ENCODE measurements at regions not wholly inside any gene's neighbourhood (a gene's known extent, or its start where the extent isn't known, plus 50 kb on each side); places are given as distances from the start of the nearest gene placed in this dataset.
"Not testable (repeated sequence)": the region's sequence is repeated elsewhere in the genome, so short reads cannot be mapped to it uniquely, and the experiment has no call there.

DNA sequence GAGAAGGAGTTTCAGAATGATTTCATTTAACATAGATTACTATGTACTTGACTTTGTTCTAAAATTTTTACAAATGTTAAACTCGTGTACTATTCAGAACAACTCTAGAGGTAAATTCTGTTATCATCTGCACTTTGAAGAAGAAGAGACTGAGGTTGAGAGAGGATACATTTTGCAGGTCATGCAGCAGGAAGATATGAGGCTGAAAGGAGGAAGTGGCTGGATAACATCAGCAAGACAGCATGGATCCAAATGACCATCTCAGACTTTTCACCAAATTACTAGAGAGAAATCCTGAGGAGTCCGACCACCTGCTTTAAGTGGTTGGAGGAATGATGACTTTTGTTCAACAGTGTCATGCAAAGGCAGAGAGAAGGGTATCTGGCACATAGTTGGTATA lies 84.9 kb downstream of the ASCL4 start:
- H3K4me1 ChIP-seq = no peaks in the 10 kb centered on the region
- ATAC-seq = no peak
- H3K27ac ChIP-seq = no peak overlapping the region
- TF ChIP-seq, protein P1, sequence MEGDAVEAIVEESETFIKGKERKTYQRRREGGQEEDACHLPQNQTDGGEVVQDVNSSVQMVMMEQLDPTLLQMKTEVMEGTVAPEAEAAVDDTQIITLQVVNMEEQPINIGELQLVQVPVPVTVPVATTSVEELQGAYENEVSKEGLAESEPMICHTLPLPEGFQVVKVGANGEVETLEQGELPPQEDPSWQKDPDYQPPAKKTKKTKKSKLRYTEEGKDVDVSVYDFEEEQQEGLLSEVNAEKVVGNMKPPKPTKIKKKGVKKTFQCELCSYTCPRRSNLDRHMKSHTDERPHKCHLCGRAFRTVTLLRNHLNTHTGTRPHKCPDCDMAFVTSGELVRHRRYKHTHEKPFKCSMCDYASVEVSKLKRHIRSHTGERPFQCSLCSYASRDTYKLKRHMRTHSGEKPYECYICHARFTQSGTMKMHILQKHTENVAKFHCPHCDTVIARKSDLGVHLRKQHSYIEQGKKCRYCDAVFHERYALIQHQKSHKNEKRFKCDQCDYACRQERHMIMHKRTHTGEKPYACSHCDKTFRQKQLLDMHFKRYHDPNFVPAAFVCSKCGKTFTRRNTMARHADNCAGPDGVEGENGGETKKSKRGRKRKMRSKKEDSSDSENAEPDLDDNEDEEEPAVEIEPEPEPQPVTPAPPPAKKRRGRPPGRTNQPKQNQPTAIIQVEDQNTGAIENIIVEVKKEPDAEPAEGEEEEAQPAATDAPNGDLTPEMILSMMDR (IDR thresholded peaks at IDR 0.05) = no peak
- no peak overlapping the region for H3K4me3 ChIP-seq
- 46 to 51% methylated on average over 2 of the region's 2 CpGs for WGBS, 2 donors
- H3K36me3 ChIP-seq = no peaks in the 10 kb centered on the region
- H3K27me3 ChIP-seq = peaks cover 0 to 28% (median 0%) of the 10 kb centered on the region in 4 donors
- intact Hi-C loops (cut with DNase I) = no loop called here
- no peak for FAIRE-seq
- H3K9me3 ChIP-seq = no peaks in the 10 kb centered on the region
- no peak for DNase-seq

DNA sequence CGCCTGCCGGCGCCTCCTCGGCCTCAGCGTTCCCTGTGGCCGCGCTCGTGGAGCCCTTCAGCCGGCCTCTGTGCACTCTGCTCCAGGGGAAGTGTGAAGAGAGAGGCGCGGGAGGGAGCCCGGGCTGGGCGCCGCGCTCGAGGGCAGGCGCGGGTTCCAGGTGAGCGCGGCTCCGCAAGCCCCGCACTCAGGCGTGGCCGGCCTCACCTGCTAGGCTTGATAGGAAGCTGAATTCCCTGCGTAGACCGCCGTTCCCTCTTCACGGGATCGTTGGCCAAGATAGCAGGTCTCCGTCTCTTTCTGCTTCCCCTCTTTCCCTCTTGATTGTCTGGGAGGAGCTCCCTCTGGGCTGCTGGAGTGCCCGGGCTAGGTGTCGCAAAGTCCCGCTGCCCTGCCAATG lies 89.7 kb downstream of the ASCL4 start:
- DNase-seq (peak in 2 of 6 donors; percentile 34 to 55), ATAC-seq (peak in 3 of 4 donors; percentile 42 to 63 (median 50))
- no peak overlapping the region for H3K27ac ChIP-seq

DNA sequence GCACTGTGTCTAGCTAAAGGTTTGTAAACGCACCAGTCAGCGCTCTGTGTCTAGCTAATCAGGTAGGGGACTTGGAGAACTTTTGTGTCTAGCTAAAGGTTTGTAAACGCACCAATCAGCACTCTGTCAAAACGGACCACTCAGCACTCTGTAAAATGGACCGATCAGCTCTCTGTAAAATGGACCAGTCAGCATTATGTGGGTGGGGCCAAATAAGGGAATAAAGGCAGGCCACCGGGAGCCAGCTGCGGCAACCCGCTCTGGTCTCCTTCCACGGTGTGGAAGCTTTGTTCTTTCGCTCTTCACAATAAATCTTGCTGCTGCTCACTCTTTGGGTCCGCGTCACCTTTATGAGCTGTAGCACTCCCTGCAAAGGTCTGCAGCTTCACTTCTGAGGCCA lies 90.2 kb downstream of the ASCL4 start:
- DNase-seq; FAIRE-seq; intact Hi-C loops (cut with DNase I); H3K27ac ChIP-seq; H3K4me3 ChIP-seq; ATAC-seq; H3K36me3 ChIP-seq; H3K4me1 ChIP-seq; H3K9me3 ChIP-seq: not testable (repeated sequence)
- peaks cover 0 to 23% (median 0%) of the 10 kb centered on the region in 4 donors for H3K27me3 ChIP-seq
- 72 to 74% methylated on average over 12 of the region's 12 CpGs for WGBS, 2 donors

More for the DNA sequence above, 89.7 kb downstream of the ASCL4 start:
- intact Hi-C loops (cut with DNase I) = no loop called here
- Histone ChIP-seq H3K4me3 (peak overlapping the region in 1 of 4 donors; percentile 4), H3K27me3 (peaks cover 0 to 26% (median 0%) of the 10 kb centered on the region in 4 donors), H3K36me3 (no peaks in the 10 kb centered on the region), H3K4me1 (no peaks in the 10 kb centered on the region), H3K9me3 (no peaks in the 10 kb centered on the region)
- TF ChIP-seq, protein P1 (IDR thresholded peaks at IDR 0.05) = no peak
- no peak for FAIRE-seq
- 17 to 24% methylated on average over 23 to 33 of the region's 33 CpGs for WGBS, 2 donors

DNA sequence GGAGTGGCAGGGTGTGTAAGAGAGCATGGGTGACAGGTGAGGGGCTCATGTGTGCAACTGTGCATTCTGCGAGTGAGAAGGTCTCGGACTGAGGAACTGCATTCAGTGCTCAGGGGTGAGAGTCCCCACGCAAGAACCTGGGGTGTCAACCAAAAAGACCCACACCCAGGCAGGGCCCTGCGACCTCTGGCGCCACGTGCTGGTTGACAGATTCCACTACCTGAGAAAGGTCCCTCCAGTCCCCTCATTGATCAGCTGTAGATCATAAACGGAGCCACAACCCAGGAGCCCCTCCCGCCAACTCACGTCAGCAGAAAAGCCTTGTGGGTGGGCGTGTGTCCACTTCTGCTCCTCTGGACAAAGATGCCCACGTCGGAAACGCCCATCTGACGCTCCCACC lies 98.7 kb downstream of the ASCL4 start:
- 33 to 41% methylated on average over 14 of the region's 14 CpGs for WGBS, 2 donors
- intact Hi-C loops (cut with DNase I) = no loop called here
- no peak for FAIRE-seq
- ATAC-seq = no peak
- TF ChIP-seq, protein P1 (IDR thresholded peaks at IDR 0.05) = no peak
- no peak for DNase-seq
- Histone ChIP-seq H3K4me1 (no peaks in the 10 kb centered on the region), H3K36me3 (no peaks in the 10 kb centered on the region), H3K4me3 (no peak overlapping the region), H3K27me3 (no peaks in the 10 kb centered on the region), H3K9me3 (no peaks in the 10 kb centered on the region), H3K27ac (no peak overlapping the region)

DNA sequence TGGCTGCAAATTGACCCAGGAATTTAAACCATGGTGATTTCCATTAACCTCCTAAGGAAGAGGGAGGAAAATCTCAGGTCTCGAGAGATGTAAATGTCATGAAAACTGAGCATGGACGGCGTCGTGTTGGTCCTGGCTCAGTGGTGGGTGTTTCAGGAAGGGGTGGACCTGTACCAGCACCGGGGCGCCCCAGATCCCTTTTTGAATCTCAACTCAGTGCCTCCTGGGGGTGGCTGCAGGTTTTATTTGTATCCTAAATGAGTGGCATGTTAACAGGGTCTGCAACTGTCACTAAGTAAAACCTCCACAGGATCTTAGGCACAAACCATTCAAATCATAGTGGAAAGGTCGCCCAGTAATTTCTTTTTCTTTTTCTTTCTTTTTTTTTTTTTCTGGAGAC lies 101.3 kb downstream of the ASCL4 start:
- Histone ChIP-seq H3K4me3 (no peak overlapping the region), H3K4me1 (no peaks in the 10 kb centered on the region), H3K9me3 (no peaks in the 10 kb centered on the region), H3K27me3 (no peaks in the 10 kb centered on the region), H3K36me3 (no peaks in the 10 kb centered on the region), H3K27ac (no peak overlapping the region)
- no peak for ATAC-seq
- no peak for FAIRE-seq
- intact Hi-C loops (cut with DNase I) = no loop called here
- TF ChIP-seq, protein P1 (IDR thresholded peaks at IDR 0.05) = no peak
- no peak for DNase-seq
- 46 to 52% methylated on average over 7 of the region's 7 CpGs for WGBS, 2 donors
